ENCODE measurements at regions not wholly inside any gene's neighbourhood (a gene's known extent, or its start where the extent isn't known, plus 50 kb on each side); places are given as distances from the start of the nearest gene placed in this dataset.

DNA sequence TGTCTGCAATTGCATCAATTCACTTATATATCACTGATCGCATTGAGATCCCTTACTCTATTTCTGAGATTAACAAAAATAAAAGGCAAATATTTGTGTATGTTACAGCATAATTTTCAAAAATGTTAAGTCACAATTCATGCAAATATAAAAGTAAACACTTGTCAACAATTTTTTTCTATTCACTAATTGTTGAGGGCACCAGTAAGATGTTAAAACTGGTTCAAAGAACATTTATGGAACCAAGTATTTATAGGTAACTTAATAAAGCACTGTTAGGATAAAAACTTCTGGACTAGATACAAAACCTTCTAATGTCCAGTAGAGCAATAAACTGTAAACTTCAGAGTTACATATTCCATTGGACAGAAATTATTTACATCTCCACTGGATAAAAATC is 586.1 kb upstream of the AUTS2 start:
- Histone ChIP-seq H3K9me3 (ENCODE audit: insufficient read depth, low read depth, low read length) (peaks cover 9% of the 10 kb centered on the region; the same call in 1 of the 2 replicates), H3K4me1 (ENCODE audit: insufficient read depth, low read length) (no peaks in the 10 kb centered on the region), H3K27me3 (ENCODE audit: insufficient read depth, low read length) (no peaks in the 10 kb centered on the region), H3K36me3 (ENCODE audit: insufficient read depth, low read depth, low read length) (no peaks in the 10 kb centered on the region), H3K27ac (ENCODE audit: low read length) (no peak overlapping the region), H3K4me3 (ENCODE audit: low read length) (no peak overlapping the region), H3K9ac (ENCODE audit: low read depth, low read length) (no peak overlapping the region)

DNA sequence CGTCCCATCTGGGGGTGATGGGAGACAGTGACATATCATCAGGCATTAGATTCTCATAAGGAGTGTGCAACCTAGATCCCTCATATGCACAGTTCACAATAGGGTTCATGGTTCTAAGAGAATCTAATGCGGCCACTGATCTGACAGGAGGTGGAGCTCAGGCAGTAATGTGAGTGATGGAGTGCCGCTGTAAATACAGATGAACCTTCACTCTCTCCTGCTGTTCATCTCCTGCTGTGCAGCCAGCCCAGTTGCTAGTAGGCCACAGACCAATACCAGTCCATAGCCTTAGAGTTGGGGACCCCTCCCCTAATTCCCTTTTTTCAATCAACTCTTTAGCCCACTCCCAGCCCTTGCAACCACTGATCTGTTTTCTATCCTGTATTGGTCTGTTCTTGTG is 581.1 kb upstream of the AUTS2 start:
- H3K4me3 ChIP-seq (ENCODE audit: low read length) = no peak overlapping the region
- H3K27ac ChIP-seq (ENCODE audit: low read length) = no peak overlapping the region
- no peak overlapping the region for H3K9ac ChIP-seq (ENCODE audit: low read depth, low read length)
- peaks cover 13% of the 10 kb centered on the region for H3K9me3 ChIP-seq (ENCODE audit: insufficient read depth, low read depth, low read length)
- no peaks in the 10 kb centered on the region for H3K36me3 ChIP-seq (ENCODE audit: insufficient read depth, low read depth, low read length)
- no peaks in the 10 kb centered on the region for H3K4me1 ChIP-seq (ENCODE audit: insufficient read depth, low read length)
- no peaks in the 10 kb centered on the region for H3K27me3 ChIP-seq (ENCODE audit: insufficient read depth, low read length)

DNA sequence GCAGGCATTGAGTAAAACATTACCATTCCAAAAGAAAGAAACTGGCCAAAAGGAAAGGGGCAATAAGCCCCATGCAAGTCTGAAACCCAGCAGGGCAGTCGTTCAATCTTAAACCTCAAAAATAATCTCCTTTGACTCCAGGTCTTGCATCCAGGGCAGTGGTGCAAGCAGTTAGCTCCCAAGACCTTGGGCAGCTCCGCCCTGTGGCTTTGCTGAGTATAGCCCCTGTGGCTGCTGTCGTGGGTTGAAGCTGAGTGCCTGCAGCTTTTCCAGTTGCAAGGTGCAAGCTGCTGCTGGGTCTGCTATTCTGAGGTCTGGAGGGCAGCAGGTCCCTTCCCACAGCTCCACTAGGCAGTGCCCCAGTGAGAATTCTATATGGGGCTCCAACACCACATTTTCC is 580.1 kb upstream of the AUTS2 start:
- Histone ChIP-seq H3K27ac (ENCODE audit: low read length) (no peak overlapping the region), H3K9ac (ENCODE audit: low read depth, low read length) (no peak overlapping the region), H3K4me3 (ENCODE audit: low read length) (no peak overlapping the region)

DNA sequence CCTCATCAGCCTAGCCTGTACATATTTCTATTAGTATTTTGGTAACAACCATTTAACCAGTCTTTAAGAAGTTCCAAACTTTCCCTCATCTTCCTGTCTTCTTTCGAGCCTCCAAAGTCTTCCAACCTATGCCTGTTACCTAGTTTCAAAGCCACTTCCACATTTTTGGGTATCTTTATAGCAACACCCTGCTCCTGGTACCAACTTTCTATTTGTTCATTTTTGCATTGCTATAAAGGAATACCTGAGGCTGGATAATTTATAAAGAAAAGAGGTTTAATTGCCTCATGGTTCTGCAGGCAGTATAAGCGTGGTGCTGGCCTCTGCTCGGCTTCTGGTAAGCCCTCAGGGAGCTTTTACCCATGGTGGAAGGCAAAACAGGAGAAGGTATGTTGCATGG is 578.8 kb upstream of the AUTS2 start:
- Histone ChIP-seq H3K36me3 (ENCODE audit: insufficient read depth, low read depth, low read length) (no peaks in the 10 kb centered on the region), H3K9me3 (ENCODE audit: insufficient read depth, low read depth, low read length) (peaks cover 13% of the 10 kb centered on the region), H3K27me3 (ENCODE audit: insufficient read depth, low read length) (no peaks in the 10 kb centered on the region), H3K27ac (ENCODE audit: low read length) (no peak overlapping the region), H3K4me1 (ENCODE audit: insufficient read depth, low read length) (no peaks in the 10 kb centered on the region), H3K9ac (ENCODE audit: low read depth, low read length) (no peak overlapping the region), H3K4me3 (ENCODE audit: low read length) (no peak overlapping the region)

More for the DNA sequence above, 580.1 kb upstream of the AUTS2 start:
- no peaks in the 10 kb centered on the region for H3K36me3 ChIP-seq (ENCODE audit: insufficient read depth, low read depth, low read length)
- no peaks in the 10 kb centered on the region for H3K27me3 ChIP-seq (ENCODE audit: insufficient read depth, low read length)
- no peaks in the 10 kb centered on the region for H3K4me1 ChIP-seq (ENCODE audit: insufficient read depth, low read length)
- peaks cover 13% of the 10 kb centered on the region for H3K9me3 ChIP-seq (ENCODE audit: insufficient read depth, low read depth, low read length)

DNA sequence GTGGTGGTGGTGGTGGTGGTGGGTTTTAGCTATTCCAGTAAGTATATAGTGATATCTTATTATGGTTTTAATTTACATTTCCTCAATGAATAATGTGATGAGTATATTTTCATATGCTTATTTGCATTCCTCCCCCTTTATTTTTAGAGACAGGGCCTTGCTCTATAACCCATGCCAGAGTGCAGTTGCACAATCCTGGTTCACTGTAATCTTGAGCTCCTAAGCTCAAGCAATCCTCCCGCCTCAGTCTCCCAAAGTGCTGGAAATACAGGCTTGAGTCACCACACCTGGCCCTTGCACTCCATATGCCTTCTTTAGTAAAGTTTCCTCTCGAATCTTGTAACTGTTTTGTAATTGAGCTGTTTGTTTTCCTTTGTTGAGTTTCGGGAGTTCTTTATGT is 577.7 kb upstream of the AUTS2 start:
- peaks cover 13% of the 10 kb centered on the region for H3K9me3 ChIP-seq (ENCODE audit: insufficient read depth, low read depth, low read length)
- H3K4me1 ChIP-seq (ENCODE audit: insufficient read depth, low read length) = no peaks in the 10 kb centered on the region
- H3K27me3 ChIP-seq (ENCODE audit: insufficient read depth, low read length) = no peaks in the 10 kb centered on the region
- H3K27ac ChIP-seq (ENCODE audit: low read length) = no peak overlapping the region
- H3K4me3 ChIP-seq (ENCODE audit: low read length) = no peak overlapping the region
- H3K36me3 ChIP-seq (ENCODE audit: insufficient read depth, low read depth, low read length) = no peaks in the 10 kb centered on the region
- H3K9ac ChIP-seq (ENCODE audit: low read depth, low read length) = no peak overlapping the region

DNA sequence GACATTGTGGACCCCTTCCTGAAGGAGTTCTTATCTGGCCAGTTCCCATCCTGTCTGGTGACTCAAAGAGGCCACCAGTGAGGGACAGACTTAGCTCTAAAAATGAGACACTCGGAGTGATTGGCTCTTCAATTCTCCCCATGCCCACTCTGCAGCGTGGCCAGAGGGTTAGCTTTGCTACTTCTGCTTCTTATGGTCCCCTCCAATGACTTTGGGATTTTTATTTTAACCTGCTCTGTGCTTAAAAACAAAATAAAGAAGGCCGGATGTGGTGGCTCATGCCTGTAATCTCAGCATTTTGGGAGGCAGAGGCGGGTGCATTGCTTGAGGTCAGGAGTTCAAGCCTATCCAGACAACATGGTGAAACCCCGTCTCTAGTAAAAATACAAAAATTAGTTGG is 573.0 kb upstream of the AUTS2 start:
- H3K36me3 ChIP-seq (ENCODE audit: insufficient read depth, low read depth, low read length) = no peaks in the 10 kb centered on the region
- no peaks in the 10 kb centered on the region for H3K4me1 ChIP-seq (ENCODE audit: insufficient read depth, low read length)
- H3K27me3 ChIP-seq (ENCODE audit: insufficient read depth, low read length) = no peaks in the 10 kb centered on the region
- H3K9me3 ChIP-seq (ENCODE audit: insufficient read depth, low read depth, low read length) = no peaks in the 10 kb centered on the region; the same call in 1 of the 2 replicates
- H3K27ac ChIP-seq (ENCODE audit: low read length) = no peak overlapping the region
- H3K9ac ChIP-seq (ENCODE audit: low read depth, low read length) = no peak overlapping the region
- no peak overlapping the region for H3K4me3 ChIP-seq (ENCODE audit: low read length)

DNA sequence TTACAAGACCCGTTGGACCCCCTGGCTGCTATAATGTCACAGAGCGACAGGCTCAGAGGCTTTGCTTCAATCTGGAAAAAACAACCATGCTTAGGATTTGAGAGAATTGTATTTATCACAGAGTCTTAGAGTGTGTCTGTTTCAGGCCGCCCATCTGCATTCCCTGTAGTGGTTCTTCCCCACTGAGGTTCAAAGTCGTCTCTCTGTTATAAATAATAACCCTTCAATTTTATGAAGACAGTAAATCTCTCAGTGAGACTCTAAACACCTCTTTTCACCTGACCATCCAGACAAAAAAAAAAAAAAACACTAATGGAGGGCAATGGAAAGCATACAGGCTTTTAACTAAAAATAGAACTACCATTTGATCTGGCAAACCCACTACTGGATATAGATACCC is 565.4 kb upstream of the AUTS2 start:
- H3K9me3 ChIP-seq (ENCODE audit: insufficient read depth, low read depth, low read length) = no peaks in the 10 kb centered on the region
- no peaks in the 10 kb centered on the region for H3K4me1 ChIP-seq (ENCODE audit: insufficient read depth, low read length)
- H3K36me3 ChIP-seq (ENCODE audit: insufficient read depth, low read depth, low read length) = no peaks in the 10 kb centered on the region
- H3K4me3 ChIP-seq (ENCODE audit: low read length) = no peak overlapping the region
- no peaks in the 10 kb centered on the region for H3K27me3 ChIP-seq (ENCODE audit: insufficient read depth, low read length)
- no peak overlapping the region for H3K9ac ChIP-seq (ENCODE audit: low read depth, low read length)
- no peak overlapping the region for H3K27ac ChIP-seq (ENCODE audit: low read length)

DNA sequence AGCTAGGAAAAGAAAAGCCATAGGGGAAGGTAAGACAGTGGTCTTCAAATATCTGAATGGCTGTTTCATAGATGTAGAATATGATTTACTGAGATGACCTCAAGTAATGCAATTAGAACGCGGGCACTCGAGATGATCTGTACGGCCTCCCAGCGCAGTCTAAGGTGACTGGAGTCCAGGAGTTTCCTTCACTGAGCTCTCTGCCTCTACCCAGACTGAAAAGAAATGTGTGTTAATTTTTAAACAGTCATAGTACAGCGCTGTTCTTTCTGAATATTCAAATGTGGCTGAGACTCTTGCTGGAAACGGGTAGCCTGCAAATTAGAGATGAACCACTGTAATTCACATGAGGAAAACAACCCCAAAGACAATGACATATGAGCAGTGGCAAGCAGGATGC is 562.4 kb upstream of the AUTS2 start:
- no peak overlapping the region for H3K27ac ChIP-seq (ENCODE audit: low read length)
- H3K4me1 ChIP-seq (ENCODE audit: insufficient read depth, low read length) = no peaks in the 10 kb centered on the region
- no peaks in the 10 kb centered on the region for H3K9me3 ChIP-seq (ENCODE audit: insufficient read depth, low read depth, low read length)
- H3K27me3 ChIP-seq (ENCODE audit: insufficient read depth, low read length) = no peaks in the 10 kb centered on the region
- no peak overlapping the region for H3K4me3 ChIP-seq (ENCODE audit: low read length)
- no peak overlapping the region for H3K9ac ChIP-seq (ENCODE audit: low read depth, low read length)
- H3K36me3 ChIP-seq (ENCODE audit: insufficient read depth, low read depth, low read length) = no peaks in the 10 kb centered on the region

DNA sequence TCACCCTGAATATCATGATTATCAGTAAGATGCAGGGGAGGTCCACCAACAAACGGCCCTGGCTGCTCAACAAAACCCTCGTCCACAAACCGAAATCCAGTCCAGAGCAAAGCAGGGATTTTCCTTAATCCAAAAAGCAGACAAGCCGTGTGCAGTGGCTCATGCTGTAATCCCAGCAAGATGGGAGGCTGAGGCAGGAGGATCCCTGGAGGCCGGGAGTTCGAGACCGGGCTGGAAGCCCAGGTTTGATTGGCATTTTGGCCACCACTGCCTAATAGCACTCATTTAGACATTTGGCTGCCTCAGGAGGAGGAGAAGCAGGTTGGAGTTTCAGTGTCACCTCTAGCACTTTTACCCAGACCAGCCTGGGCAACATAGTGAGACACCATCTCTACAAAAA is 562.0 kb upstream of the AUTS2 start:
- no peak overlapping the region for H3K9ac ChIP-seq (ENCODE audit: low read depth, low read length)
- no peak overlapping the region for H3K4me3 ChIP-seq (ENCODE audit: low read length)
- H3K4me1 ChIP-seq (ENCODE audit: insufficient read depth, low read length) = no peaks in the 10 kb centered on the region
- no peaks in the 10 kb centered on the region for H3K9me3 ChIP-seq (ENCODE audit: insufficient read depth, low read depth, low read length)
- H3K27ac ChIP-seq (ENCODE audit: low read length) = no peak overlapping the region
- H3K36me3 ChIP-seq (ENCODE audit: insufficient read depth, low read depth, low read length) = no peaks in the 10 kb centered on the region
- no peaks in the 10 kb centered on the region for H3K27me3 ChIP-seq (ENCODE audit: insufficient read depth, low read length)

DNA sequence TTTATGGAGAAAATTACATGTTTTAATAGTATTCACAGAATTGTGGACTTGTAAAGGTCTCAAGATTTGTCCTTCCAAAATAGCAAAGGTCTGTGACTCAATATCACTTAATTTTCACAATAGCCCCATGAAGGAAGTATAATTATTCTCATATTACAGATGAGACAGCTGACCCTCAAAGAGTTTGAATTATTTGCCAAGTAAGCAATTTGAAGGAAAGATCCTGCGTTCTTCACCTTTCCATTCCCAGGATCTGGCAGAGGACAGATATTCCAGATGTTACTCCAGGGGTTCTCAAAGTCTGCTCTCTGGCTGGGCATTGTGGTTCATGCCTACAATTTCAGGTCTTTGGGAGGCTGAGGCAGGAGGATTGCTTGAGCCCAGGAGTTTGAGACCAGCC is 559.4 kb upstream of the AUTS2 start:
- H3K9me3 ChIP-seq (ENCODE audit: insufficient read depth, low read depth, low read length) = peaks cover 4% of the 10 kb centered on the region; the same call in 1 of the 2 replicates
- H3K4me1 ChIP-seq (ENCODE audit: insufficient read depth, low read length) = no peaks in the 10 kb centered on the region
- no peaks in the 10 kb centered on the region for H3K36me3 ChIP-seq (ENCODE audit: insufficient read depth, low read depth, low read length)
- no peaks in the 10 kb centered on the region for H3K27me3 ChIP-seq (ENCODE audit: insufficient read depth, low read length)
- no peak overlapping the region for H3K27ac ChIP-seq (ENCODE audit: low read length)
- no peak overlapping the region for H3K4me3 ChIP-seq (ENCODE audit: low read length)
- H3K9ac ChIP-seq (ENCODE audit: low read depth, low read length) = no peak overlapping the region

DNA sequence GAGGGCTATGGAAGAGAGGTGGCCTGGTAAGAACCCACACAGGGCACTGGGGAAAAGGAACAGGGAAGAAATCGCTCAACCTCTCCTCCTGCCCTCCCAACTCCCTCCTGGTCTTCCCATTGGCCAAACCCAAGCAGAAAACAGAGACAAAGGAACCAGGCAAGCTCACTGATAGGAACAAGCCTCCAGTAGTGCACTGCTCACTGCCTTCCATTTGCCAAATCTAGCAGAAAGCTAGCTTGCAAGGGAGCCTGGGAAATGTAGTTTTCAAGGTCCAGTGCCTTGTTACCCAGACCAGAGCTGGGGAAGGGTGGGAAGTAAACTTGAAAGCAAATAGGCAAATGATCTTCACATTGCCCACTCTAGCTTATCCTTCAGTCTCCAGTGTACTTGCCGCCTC is 556.1 kb upstream of the AUTS2 start:
- peaks cover 13% of the 10 kb centered on the region for H3K9me3 ChIP-seq (ENCODE audit: insufficient read depth, low read depth, low read length)
- no peaks in the 10 kb centered on the region for H3K4me1 ChIP-seq (ENCODE audit: insufficient read depth, low read length)

DNA sequence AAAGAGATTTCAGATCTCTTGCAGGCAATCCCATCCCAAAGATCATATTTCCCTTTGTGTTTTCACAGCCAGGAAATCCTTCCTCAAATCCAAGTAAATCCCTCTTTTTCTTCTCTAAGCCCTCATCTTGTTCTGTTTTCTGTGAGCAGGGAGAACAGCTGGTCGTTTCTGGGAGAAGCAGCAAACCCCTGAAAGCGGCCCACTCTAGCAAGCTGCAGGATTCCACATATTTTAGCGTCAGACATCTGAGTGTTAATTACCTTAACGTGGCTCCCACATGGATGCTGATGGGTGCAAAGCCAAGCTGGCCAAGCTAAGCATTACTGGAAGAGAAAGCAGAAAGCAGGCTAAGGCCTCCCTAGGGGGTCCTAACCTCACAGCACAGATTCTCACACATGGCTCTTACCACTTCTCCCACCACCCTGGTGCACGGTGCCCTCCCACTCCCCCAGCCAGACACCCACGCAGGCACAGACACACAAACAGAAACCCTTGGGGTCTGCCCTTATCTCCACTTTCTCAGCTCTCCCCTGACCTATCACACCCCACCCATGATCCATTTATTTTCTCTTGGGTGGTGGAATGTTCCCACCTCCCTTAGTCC is 551.0 kb upstream of the AUTS2 start:
- Histone ChIP-seq H3K9me3 (ENCODE audit: insufficient read depth, low read depth, low read length) (peaks cover 9% of the 10 kb centered on the region), H3K4me3 (ENCODE audit: low read length) (no peak overlapping the region), H3K4me1 (ENCODE audit: insufficient read depth, low read length) (no peaks in the 10 kb centered on the region), H3K27me3 (ENCODE audit: insufficient read depth, low read length) (no peaks in the 10 kb centered on the region), H3K9ac (ENCODE audit: low read depth, low read length) (no peak overlapping the region), H3K36me3 (ENCODE audit: insufficient read depth, low read depth, low read length) (no peaks in the 10 kb centered on the region), H3K27ac (ENCODE audit: low read length) (no peak overlapping the region)

More for the DNA sequence above, 556.1 kb upstream of the AUTS2 start:
- Histone ChIP-seq H3K4me3 (ENCODE audit: low read length) (no peak overlapping the region), H3K27me3 (ENCODE audit: insufficient read depth, low read length) (no peaks in the 10 kb centered on the region), H3K9ac (ENCODE audit: low read depth, low read length) (no peak overlapping the region), H3K27ac (ENCODE audit: low read length) (no peak overlapping the region), H3K36me3 (ENCODE audit: insufficient read depth, low read depth, low read length) (no peaks in the 10 kb centered on the region)

All from iPS-20b (cell line).